ENCODE measurements at regions not wholly inside any gene's neighbourhood (a gene's known extent, or its start where the extent isn't known, plus 50 kb on each side); places are given as distances from the start of the nearest gene placed in this dataset.
"Not testable (repeated sequence)": the region's sequence is repeated elsewhere in the genome, so short reads cannot be mapped to it uniquely, and the experiment has no call there.

- H3K36me3 ChIP-seq (ENCODE audit: low read length); H3K9me3 ChIP-seq (ENCODE audit: insufficient read depth, low read length); H2AFZ ChIP-seq (ENCODE audit: low read depth, low read length, severe bottlenecking); H3K9ac ChIP-seq (ENCODE audit: low read length); H3F3A ChIP-seq (ENCODE audit: insufficient read depth); H3K27me3 ChIP-seq (ENCODE audit: low read length); H3K4me2 ChIP-seq (ENCODE audit: low read depth, low read length, poor library complexity, severe bottlenecking); H3K9me2 ChIP-seq (replicated peaks; ENCODE audit: insufficient read depth, low read length); H3K27ac ChIP-seq (ENCODE audit: low read depth, low read length); H4K20me1 ChIP-seq (ENCODE audit: low read depth, low read length); H3K4me3 ChIP-seq (ENCODE audit: insufficient read depth, low read length, poor library complexity, severe bottlenecking); H3K79me2 ChIP-seq (ENCODE audit: insufficient read depth, low read length): not testable (repeated sequence)
Measured at GRCh38 chr2:161504628-161505289, 88.7 kb downstream of the TBR1 start.

DNA sequence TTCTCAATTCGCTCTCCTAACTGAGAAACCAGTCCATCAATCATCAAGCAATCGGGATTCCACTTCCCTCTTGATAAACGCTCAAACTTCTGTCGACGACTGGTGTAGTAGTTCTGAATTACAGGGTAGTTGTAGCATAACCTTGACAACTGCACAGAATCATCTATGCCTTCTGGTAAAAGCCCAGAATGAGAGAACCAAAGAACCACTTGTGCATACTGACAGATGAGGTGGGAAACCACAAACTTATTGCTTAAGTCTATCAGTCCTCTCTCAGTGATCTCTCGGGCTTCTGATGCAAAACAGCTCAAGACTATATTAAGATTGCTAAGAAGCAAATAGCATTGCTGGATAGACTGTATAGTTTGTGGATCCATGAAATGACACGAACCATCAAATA is 89.4 kb downstream of the TBR1 start:
- H3K79me2 ChIP-seq (ENCODE audit: insufficient read depth, low read length); H3K36me3 ChIP-seq (ENCODE audit: low read length); H3K4me2 ChIP-seq (ENCODE audit: low read depth, low read length, poor library complexity, severe bottlenecking); H3K9ac ChIP-seq (ENCODE audit: low read length); H4K20me1 ChIP-seq (ENCODE audit: low read depth, low read length); H2AFZ ChIP-seq (ENCODE audit: low read depth, low read length, severe bottlenecking); H3K27ac ChIP-seq (ENCODE audit: low read depth, low read length); H3K9me2 ChIP-seq (replicated peaks; ENCODE audit: insufficient read depth, low read length); H3K27me3 ChIP-seq (ENCODE audit: low read length); H3K9me3 ChIP-seq (ENCODE audit: insufficient read depth, low read length); H3F3A ChIP-seq (ENCODE audit: insufficient read depth); H3K4me3 ChIP-seq (ENCODE audit: insufficient read depth, low read length, poor library complexity, severe bottlenecking): not testable (repeated sequence)

- not testable (repeated sequence) for H3K27ac ChIP-seq (ENCODE audit: low read depth, low read length); H3F3A ChIP-seq (ENCODE audit: insufficient read depth); H3K9me3 ChIP-seq (ENCODE audit: insufficient read depth, low read length); H3K27me3 ChIP-seq (ENCODE audit: low read length); H3K9me2 ChIP-seq (replicated peaks; ENCODE audit: insufficient read depth, low read length); H3K9ac ChIP-seq (ENCODE audit: low read length); H4K20me1 ChIP-seq (ENCODE audit: low read depth, low read length); H3K36me3 ChIP-seq (ENCODE audit: low read length); H3K79me2 ChIP-seq (ENCODE audit: insufficient read depth, low read length); H2AFZ ChIP-seq (ENCODE audit: low read depth, low read length, severe bottlenecking); H3K4me3 ChIP-seq (ENCODE audit: insufficient read depth, low read length, poor library complexity, severe bottlenecking); H3K4me2 ChIP-seq (ENCODE audit: low read depth, low read length, poor library complexity, severe bottlenecking)
Measured at GRCh38 chr2:161513295-161514032, 97.4 kb downstream of the TBR1 start.

DNA sequence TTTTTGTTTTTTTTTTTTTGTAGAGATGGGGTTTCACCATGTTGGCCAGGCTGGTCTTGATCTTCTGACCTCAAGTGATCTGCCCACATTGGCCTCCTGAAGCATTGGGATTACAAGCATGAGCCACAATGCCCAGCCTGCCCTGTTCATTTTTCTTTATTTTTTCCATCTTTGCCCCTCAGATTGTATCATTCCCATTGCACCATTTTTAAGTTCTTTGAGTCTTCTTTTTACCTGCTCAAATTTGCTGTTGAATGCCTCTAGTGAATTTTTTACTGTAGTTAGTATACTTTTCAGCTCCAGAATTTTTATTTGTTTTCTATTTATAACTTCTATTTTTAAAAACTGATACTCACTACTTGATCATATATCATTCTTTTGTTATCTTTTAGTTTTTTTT is 101.4 kb upstream of the SLC4A10 start:
- Histone ChIP-seq H3K4me3 (ENCODE audit: insufficient read depth, low read length, poor library complexity, severe bottlenecking) (no peak overlapping the region), H3K27me3 (ENCODE audit: low read length) (no peaks in the 10 kb centered on the region), H3K79me2 (ENCODE audit: insufficient read depth, low read length) (no peaks in the 10 kb centered on the region), H3K4me2 (ENCODE audit: low read depth, low read length, poor library complexity, severe bottlenecking) (no peak overlapping the region), H3K27ac (ENCODE audit: low read depth, low read length) (no peak overlapping the region), H3K9me2 (replicated peaks; ENCODE audit: insufficient read depth, low read length) (no peaks in the 10 kb centered on the region), H3K9me3 (ENCODE audit: insufficient read depth, low read length) (no peaks in the 10 kb centered on the region), H4K20me1 (ENCODE audit: low read depth, low read length) (no peaks in the 10 kb centered on the region), H3K9ac (ENCODE audit: low read length) (no peak overlapping the region), H3F3A (ENCODE audit: insufficient read depth) (no peaks in the 10 kb centered on the region), H2AFZ (ENCODE audit: low read depth, low read length, severe bottlenecking) (no peak overlapping the region), H3K36me3 (ENCODE audit: low read length) (no peaks in the 10 kb centered on the region)
- TF ChIP-seq, protein P1, sequence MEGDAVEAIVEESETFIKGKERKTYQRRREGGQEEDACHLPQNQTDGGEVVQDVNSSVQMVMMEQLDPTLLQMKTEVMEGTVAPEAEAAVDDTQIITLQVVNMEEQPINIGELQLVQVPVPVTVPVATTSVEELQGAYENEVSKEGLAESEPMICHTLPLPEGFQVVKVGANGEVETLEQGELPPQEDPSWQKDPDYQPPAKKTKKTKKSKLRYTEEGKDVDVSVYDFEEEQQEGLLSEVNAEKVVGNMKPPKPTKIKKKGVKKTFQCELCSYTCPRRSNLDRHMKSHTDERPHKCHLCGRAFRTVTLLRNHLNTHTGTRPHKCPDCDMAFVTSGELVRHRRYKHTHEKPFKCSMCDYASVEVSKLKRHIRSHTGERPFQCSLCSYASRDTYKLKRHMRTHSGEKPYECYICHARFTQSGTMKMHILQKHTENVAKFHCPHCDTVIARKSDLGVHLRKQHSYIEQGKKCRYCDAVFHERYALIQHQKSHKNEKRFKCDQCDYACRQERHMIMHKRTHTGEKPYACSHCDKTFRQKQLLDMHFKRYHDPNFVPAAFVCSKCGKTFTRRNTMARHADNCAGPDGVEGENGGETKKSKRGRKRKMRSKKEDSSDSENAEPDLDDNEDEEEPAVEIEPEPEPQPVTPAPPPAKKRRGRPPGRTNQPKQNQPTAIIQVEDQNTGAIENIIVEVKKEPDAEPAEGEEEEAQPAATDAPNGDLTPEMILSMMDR (IDR thresholded peaks at IDR 0.05; ENCODE audit: insufficient read depth, low read length, poor library complexity, severe bottlenecking), result no peak
- no peak for TF ChIP-seq EZH2phosphoT487 (conservative IDR thresholded peaks at IDR 0.05; ENCODE audit: low read length)

DNA sequence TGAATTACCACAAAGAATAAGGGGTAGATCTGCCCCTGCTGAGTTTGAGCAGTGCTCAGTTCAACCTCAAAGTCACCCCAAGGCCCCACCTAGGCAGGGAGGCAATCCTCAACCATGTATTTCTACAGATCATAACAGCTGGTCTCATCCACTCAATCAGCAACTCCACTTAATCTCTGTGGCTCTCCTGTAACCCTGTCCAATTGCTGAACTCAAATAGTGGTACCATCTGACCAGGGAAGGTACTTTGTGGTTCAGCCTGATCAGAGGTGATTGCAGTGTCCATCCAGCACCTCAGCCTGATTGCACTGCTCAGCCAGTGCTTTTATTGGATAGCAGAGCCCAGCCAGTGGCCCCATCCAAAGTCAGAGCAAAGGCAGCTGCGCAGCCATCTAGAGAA is 91.0 kb upstream of the SLC4A10 start:
- no peak overlapping the region for H3K4me3 ChIP-seq (ENCODE audit: insufficient read depth, low read length, poor library complexity, severe bottlenecking)
- no peak overlapping the region for H3K27ac ChIP-seq (ENCODE audit: low read depth, low read length)
- H3K4me2 ChIP-seq (ENCODE audit: low read depth, low read length, poor library complexity, severe bottlenecking), result no peak overlapping the region
- no peaks in the 10 kb centered on the region for H3K79me2 ChIP-seq (ENCODE audit: insufficient read depth, low read length)
- H3K9me2 ChIP-seq (replicated peaks; ENCODE audit: insufficient read depth, low read length), result no peaks in the 10 kb centered on the region
- H3K36me3 ChIP-seq (ENCODE audit: low read length), result no peaks in the 10 kb centered on the region
- TF ChIP-seq, protein P1 (IDR thresholded peaks at IDR 0.05; ENCODE audit: insufficient read depth, low read length, poor library complexity, severe bottlenecking), result no peak
- no peak for TF ChIP-seq EZH2phosphoT487 (conservative IDR thresholded peaks at IDR 0.05; ENCODE audit: low read length)
- H2AFZ ChIP-seq (ENCODE audit: low read depth, low read length, severe bottlenecking), result no peak overlapping the region
- no peaks in the 10 kb centered on the region for H3F3A ChIP-seq (ENCODE audit: insufficient read depth)
- no peaks in the 10 kb centered on the region for H3K27me3 ChIP-seq (ENCODE audit: low read length)
- H4K20me1 ChIP-seq (ENCODE audit: low read depth, low read length), result no peaks in the 10 kb centered on the region
- H3K9ac ChIP-seq (ENCODE audit: low read length), result no peak overlapping the region
- H3K9me3 ChIP-seq (ENCODE audit: insufficient read depth, low read length), result no peaks in the 10 kb centered on the region
